HG03469 (cell line): ENCODE measurements at regions not wholly inside any gene's neighbourhood (a gene's known extent, or its start where the extent isn't known, plus 50 kb on each side); places are given as distances from the start of the nearest gene placed in this dataset.
"Not testable (repeated sequence)": the region's sequence is repeated elsewhere in the genome, so short reads cannot be mapped to it uniquely, and the experiment has no call there.

ENCODE experiments used
- ATAC-seq: cut with Tn5 transposase; IDR thresholded peaks from one replicate; pipeline ENCODE4 v1.9.1; 2021; ENCODE audit warnings: mild to moderate bottlenecking, moderate library complexity, moderate number of reproducible peaks; ENCODE audit not compliant: unreplicated experiment

DNA sequence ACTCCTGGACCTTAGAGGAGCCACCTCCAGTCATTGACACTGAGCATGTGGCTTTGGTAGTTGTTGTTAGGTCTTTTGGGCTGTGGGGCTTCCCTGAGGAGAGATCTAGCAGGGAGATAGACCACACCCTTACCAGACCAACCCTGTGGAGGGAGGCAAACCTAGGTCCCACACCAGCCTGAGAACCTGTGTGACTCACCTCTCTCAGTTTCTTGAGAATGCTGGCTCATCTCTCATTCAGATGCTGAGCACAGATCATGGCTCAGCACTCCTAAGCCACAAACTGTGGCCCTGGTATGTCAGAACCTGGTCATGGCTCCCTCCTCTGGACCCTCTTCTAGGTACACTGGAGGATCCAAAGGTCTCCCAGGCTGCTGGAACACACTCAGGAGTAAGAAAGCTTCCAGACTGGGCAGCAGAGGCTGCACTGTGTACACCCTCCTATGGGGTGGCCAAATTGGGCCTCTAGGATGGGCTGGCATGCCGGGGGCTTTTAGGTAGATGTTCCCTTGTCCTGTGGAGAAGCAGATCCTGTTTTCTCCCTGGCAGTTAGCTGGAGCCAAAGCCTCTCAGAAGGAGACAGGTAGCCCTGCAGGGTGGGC, 1294.5 kb downstream of the KHDRBS2 start:
- ATAC-seq, result no peak

DNA sequence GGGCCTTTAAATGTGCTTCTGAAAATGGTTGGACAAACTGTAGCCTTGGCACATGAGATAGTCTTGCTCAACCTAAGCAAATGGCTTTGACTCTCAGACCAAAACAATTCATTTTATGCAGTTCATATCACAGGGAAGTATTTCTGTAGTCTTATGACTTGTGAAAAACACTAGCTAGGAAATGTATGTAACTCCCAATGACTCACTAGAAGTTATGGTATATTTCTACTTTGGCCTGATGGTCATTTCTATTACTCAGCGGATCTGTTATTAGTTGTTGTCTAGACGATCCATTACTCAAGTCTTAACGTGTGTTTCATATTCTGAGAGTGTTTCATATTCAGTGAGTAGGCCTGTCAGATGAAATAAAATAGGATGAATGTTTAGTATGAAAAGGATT, 1333.5 kb downstream of the KHDRBS2 start:
- no peak for ATAC-seq

DNA sequence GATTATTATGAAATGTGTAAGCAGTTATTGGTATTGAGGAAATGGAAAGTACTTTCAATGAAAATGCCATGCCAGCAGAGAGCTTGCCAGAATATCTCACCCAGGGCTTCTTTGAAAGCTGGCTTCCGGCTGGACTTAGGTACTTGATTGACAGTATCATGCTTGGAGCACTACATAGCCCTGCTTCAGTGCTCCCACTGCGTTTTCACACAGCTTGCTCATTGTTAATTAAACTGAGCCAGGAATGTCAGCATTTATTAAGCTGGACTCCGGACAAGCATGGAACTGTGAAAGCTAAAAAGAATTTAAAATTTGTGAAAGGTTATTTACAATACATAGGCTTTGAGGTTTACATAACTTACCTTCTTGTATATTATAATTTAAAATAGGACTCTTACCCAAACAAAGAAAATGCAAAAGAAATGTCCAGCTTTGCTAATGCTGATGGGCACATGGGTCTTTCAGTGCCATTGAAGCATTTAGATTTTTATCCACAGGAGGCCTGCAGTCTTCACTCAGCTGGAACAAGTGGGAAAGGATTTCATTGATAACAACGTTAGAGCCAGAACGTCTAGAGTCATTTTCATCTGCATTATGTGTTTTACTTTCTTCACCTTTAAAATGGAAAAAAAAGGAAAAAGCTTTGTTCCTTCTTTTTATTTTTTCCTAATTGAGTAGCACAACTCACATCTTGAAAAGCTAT, 1335.7 kb downstream of the KHDRBS2 start:
- not testable (repeated sequence) for ATAC-seq

- not testable (repeated sequence) for ATAC-seq
Observed at GRCh38 chr6:60947416-60947815, 1338.6 kb downstream of the KHDRBS2 start.

DNA sequence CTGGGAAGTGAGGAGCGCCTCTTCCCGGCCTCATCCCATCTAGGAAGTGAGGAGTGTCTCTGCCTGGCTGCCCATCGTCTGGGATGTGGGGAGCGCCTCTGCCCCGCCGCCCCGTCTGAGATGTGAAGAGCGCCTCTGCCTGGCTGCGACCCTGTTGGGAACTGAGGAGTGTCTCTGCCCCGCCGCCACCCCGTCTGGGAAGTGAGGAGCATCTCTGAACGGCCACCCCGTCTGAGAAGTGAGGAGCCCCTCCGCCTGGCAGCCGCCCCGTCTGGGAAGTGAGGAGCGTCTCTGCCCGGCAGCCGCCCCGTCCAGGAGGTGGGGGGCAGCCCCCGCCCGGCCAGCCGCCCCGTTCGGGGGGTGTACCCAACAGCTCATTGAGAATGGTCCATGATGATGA, 1341.2 kb downstream of the KHDRBS2 start:
- ATAC-seq, result not testable (repeated sequence)

GRCh38 chr6:60935970-60936369, 1350.1 kb downstream of the KHDRBS2 start:
- ATAC-seq, result peak; percentile 80

GRCh38 chr6:60919652-60920051, 1366.4 kb downstream of the KHDRBS2 start:
- ATAC-seq, result not testable (repeated sequence)

GRCh38 chr6:60903860-60904259, 1382.2 kb downstream of the KHDRBS2 start:
- ATAC-seq, result not testable (repeated sequence)

DNA sequence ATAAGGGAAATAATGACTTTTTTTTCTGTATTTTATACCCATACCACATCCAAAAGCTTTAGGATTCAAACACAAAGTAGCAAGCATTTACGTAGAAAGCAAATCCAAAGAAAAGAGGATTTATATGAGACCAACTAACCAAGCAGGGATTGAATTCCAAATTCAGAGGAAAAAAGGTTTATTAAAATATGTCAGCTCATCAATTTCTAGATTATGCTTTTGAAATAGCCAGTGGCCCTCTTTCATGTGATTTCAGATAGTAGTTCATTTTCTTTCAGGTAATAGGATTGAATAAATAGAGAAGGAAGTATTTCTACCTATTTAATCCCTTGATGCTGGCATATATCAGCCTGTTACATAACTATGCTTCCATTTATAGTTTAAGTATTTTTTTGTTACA, 1392.7 kb downstream of the KHDRBS2 start:
- not testable (repeated sequence) for ATAC-seq

- no peak for ATAC-seq
Observed at GRCh38 chr6:60891606-60892005, 1394.4 kb downstream of the KHDRBS2 start.

DNA sequence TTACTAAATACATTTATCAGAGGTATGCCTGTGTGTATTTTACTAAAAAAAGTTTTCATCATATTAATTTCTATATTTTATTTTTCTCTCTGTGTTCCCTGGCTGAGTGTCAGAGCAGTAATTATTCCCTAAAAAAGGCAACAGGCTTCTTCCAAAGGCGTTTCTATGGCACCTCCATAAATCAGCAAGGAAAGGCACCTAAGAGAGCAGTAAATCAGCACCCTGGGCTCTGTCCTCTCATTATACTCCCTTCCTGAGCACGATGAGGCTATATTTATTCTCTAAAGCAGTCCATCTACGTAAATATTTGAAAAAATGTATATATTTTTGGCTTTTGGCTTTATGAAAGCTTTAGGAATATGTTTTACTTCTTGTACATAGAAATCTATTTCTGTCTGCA, 1408.6 kb downstream of the KHDRBS2 start:
- ATAC-seq, result not testable (repeated sequence)

DNA sequence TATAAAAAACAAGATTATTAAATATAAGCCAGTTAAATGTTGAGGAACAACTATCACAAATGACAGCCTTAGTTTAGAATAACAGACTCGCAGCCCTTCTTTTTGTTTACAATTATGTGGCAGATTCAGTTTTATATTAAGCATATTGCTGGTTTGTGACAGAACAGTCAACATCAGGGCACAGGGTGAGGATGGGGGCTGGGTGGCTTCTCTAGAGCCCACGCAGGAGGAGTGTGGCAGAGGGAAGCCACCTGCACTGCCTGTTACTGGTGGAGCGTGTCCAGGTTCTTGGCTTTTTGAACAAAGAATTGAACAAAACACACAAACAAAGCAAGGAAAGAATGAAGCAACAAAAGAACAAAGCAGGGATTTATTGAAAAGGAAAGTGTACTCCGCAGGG, 1415.2 kb downstream of the KHDRBS2 start:
- not testable (repeated sequence) for ATAC-seq

DNA sequence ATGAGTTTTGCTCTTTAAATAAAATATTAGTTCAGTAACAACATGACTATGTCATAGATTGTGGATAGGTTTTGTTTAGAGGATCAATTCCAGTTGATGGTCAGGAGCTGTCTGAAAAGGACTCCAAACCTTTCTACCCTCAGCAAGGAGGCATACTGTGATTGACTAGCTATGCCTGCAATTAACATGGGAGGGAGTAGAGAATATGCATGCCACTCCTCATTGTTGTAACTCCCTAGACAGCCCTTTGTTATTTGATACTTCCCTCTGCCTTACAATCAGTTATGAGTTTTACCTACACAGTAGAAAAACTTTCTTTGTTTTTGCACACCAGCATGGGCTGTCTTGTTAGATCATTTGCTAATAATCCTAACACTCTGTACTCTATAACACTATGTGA, 1418.5 kb downstream of the KHDRBS2 start:
- no peak for ATAC-seq

DNA sequence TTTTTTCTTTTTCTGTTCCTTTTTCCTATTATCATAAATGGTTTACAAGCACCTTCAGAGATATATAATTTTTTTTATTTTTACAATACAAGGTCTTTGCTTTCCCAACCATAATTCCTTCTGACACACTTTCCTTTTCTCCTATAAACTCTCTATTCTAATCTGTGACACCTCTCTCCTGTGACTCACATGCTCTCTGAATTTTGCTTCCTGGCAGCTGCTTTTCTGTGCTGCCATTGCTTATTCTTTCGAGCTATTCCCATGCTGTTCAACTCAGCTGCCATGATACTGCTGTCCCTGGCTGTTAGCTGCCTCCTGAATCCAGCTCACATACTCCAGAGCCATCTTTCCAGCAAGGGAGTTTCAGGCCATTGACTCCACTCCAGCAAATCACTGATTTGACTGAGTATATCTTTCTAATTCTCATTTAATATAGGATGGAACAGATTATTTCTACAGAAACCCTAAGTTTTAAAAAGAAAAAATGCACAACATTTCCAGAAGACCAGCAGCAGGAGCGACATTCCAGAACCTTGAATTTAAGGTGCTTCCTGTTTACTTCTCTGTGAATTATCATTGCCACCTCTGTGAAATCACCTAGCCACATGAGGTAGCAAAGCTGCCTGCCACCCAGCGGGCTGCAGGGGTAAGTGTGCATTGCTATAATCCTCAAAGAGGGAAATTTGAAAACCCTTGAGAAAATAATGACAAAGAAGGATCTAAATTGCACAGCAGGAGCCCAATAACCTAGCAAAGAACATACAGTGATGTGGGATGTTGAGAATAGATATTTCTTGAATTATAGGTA, 1442.6 kb downstream of the KHDRBS2 start:
- ATAC-seq, result not testable (repeated sequence)

DNA sequence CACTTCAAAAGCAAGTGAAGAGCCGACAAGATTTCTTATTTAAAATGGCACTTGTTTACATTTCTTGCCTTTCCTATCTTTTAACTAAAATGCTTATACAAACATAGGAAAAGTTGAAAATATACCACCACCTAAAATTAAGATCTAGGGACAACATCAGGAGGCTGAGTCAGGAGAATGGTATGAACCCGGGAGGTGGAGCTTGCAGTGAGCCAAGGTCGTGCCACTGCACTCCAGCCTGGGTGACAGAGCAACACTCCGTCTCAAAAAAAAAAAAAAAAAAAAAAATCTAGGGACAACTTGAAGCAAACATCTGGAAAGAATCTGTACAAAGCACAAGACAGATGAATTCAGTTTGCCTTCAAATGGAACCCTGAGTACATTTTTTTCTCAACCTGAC, 1455.3 kb downstream of the KHDRBS2 start:
- ATAC-seq, result not testable (repeated sequence)

- not testable (repeated sequence) for ATAC-seq
Observed at GRCh38 chr6:60822597-60822996, 1463.4 kb downstream of the KHDRBS2 start.

GRCh38 chr6:60818072-60818471, 1468.0 kb downstream of the KHDRBS2 start:
- not testable (repeated sequence) for ATAC-seq

DNA sequence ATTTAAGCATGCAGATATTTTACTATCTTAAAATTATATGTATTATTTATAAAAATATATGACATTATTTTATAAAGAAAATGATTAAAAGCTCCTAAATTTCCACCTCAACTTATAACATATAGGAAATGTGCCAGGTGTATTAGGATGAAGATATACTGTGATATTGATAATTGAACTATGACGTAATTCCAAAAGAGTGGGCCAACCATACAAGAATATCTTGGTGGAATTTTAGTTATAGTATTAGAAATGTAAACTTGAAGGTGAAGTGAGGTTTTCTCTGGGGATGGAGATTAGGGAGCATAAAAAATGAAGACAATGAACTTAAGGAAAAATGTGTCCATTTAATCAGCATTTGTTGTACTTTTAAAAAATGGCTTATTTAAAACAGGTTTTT, 1471.2 kb downstream of the KHDRBS2 start:
- ATAC-seq, result not testable (repeated sequence)

DNA sequence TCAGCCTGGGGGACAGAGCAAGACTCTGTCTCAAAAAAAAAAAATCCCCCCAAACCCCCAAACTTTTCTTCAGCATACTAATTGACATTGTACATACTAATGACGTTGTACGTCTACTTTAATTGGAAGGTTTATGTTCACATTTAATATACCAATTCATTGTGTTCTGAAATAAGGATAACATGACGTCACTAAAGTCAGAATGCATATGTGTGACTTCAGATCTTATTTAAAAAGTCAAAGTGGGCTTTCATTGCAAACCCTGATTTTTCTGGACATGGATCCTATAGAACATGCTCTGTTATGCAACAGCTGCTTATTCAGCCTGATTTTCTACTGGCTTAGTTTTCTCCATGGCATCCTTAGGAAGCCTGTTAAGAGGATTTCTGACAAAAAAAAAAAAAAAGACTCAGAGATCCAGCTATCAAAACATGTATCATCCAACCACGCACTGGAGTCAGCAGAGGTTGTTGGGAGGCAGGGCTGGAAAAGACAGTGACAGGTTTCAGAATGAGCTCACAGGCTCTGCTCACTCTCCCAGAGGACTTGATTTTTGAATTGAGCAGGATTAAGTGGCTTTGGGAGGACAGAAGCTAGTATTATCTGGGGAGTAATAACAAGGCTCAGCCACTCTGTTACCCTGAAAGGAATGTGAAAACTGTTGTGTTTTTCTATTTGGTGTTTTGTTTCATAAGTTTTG, 1472.0 kb downstream of the KHDRBS2 start:
- ATAC-seq, result not testable (repeated sequence)

- not testable (repeated sequence) for ATAC-seq
Observed at GRCh38 chr6:60810216-60810615, 1475.8 kb downstream of the KHDRBS2 start.

DNA sequence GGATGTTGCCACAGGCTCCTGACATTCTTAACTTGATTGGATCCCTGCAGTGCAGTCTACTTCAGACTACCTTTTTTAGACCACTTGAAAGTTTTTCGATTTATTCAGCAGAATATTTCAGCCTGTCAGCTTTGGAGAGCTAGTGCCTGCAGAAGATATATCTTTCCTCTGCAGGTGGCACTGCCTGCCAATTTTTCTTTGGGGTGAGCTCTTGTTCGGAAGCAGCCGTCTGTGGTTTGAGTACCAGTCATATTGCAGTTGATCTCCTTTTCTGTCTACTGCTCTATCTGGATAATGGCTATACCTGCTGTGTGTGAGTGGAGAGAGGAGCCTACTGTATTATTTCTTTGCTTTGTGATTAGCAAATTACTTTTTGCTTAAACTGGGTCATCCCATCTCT, 1486.9 kb downstream of the KHDRBS2 start:
- ATAC-seq, result not testable (repeated sequence)
